ENCODE measurements at regions not wholly inside any gene's neighbourhood (a gene's known extent, or its start where the extent isn't known, plus 50 kb on each side); places are given as distances from the start of the nearest gene placed in this dataset.

- no peaks in the 10 kb centered on the region for H3K9me3 ChIP-seq (ENCODE audit: control insufficient read depth in 5 of 5, low read length in 5 of 5)
- H3K27ac ChIP-seq (ENCODE audit: low read depth, low read length), result no peak overlapping the region
- H3K27me3 ChIP-seq (ENCODE audit: control insufficient read depth in 5 of 5, insufficient read depth in 4 of 5, low read length in 5 of 5), result no peaks in the 10 kb centered on the region
- H3K36me3 ChIP-seq (ENCODE audit: control insufficient read depth in 5 of 5, insufficient read depth in 5 of 5, low read length in 5 of 5), result no peaks in the 10 kb centered on the region
- no peak overlapping the region for H3K9ac ChIP-seq (ENCODE audit: low read length in 5 of 5)
- H3K4me3 ChIP-seq (ENCODE audit: low read depth in 1 of 5, low read length in 5 of 5), result no peak overlapping the region
- peaks cover 0 to 2% (median 0%) of the 10 kb centered on the region in 5 donors for H3K4me1 ChIP-seq (ENCODE audit: control insufficient read depth in 5 of 5, insufficient read depth in 5 of 5, low read length in 5 of 5)
Measured at GRCh38 chr2:16746833-16747232, 81.2 kb upstream of the CYRIA start.

- peaks cover 0 to 7% (median 0%) of the 10 kb centered on the region in 5 donors for H3K4me1 ChIP-seq (ENCODE audit: control insufficient read depth in 5 of 5, insufficient read depth in 5 of 5, low read length in 5 of 5)
- H3K9ac ChIP-seq (ENCODE audit: low read length in 5 of 5), result no peak overlapping the region
- no peaks in the 10 kb centered on the region for H3K9me3 ChIP-seq (ENCODE audit: control insufficient read depth in 5 of 5, low read length in 5 of 5)
- H3K27me3 ChIP-seq (ENCODE audit: control insufficient read depth in 5 of 5, insufficient read depth in 4 of 5, low read length in 5 of 5), result no peaks in the 10 kb centered on the region
- H3K27ac ChIP-seq (ENCODE audit: low read depth, low read length), result no peak overlapping the region
- no peak overlapping the region for H3K4me3 ChIP-seq (ENCODE audit: low read depth in 1 of 5, low read length in 5 of 5)
- no peaks in the 10 kb centered on the region for H3K36me3 ChIP-seq (ENCODE audit: control insufficient read depth in 5 of 5, insufficient read depth in 5 of 5, low read length in 5 of 5)
Measured at GRCh38 chr2:16746329-16746728, 80.7 kb upstream of the CYRIA start.

- Histone ChIP-seq H3K4me1 (ENCODE audit: control insufficient read depth in 5 of 5, insufficient read depth in 5 of 5, low read length in 5 of 5) (peaks cover 0 to 10% (median 0%) of the 10 kb centered on the region in 5 donors), H3K27ac (ENCODE audit: low read depth, low read length) (no peak overlapping the region), H3K9ac (ENCODE audit: low read length in 5 of 5) (no peak overlapping the region), H3K27me3 (ENCODE audit: control insufficient read depth in 5 of 5, insufficient read depth in 4 of 5, low read length in 5 of 5) (no peaks in the 10 kb centered on the region), H3K9me3 (ENCODE audit: control insufficient read depth in 5 of 5, low read length in 5 of 5) (no peaks in the 10 kb centered on the region), H3K36me3 (ENCODE audit: control insufficient read depth in 5 of 5, insufficient read depth in 5 of 5, low read length in 5 of 5) (no peaks in the 10 kb centered on the region), H3K4me3 (ENCODE audit: low read depth in 1 of 5, low read length in 5 of 5) (no peak overlapping the region)
Measured at GRCh38 chr2:16745466-16745865, 79.8 kb upstream of the CYRIA start.

GRCh38 chr2:16744521-16744920 is 78.9 kb upstream of the CYRIA start:
- Histone ChIP-seq H3K27me3 (ENCODE audit: control insufficient read depth in 5 of 5, insufficient read depth in 4 of 5, low read length in 5 of 5) (no peaks in the 10 kb centered on the region), H3K27ac (ENCODE audit: low read depth, low read length) (no peak overlapping the region), H3K4me1 (ENCODE audit: control insufficient read depth in 5 of 5, insufficient read depth in 5 of 5, low read length in 5 of 5) (peaks cover 0 to 20% (median 8%) of the 10 kb centered on the region in 5 donors), H3K4me3 (ENCODE audit: low read depth in 1 of 5, low read length in 5 of 5) (no peak overlapping the region), H3K9ac (ENCODE audit: low read length in 5 of 5) (no peak overlapping the region), H3K9me3 (ENCODE audit: control insufficient read depth in 5 of 5, low read length in 5 of 5) (no peaks in the 10 kb centered on the region), H3K36me3 (ENCODE audit: control insufficient read depth in 5 of 5, insufficient read depth in 5 of 5, low read length in 5 of 5) (no peaks in the 10 kb centered on the region)

GRCh38 chr2:16742026-16742425 is 76.4 kb upstream of the CYRIA start:
- Histone ChIP-seq H3K4me3 (ENCODE audit: low read depth in 1 of 5, low read length in 5 of 5) (no peak overlapping the region), H3K9ac (ENCODE audit: low read length in 5 of 5) (no peak overlapping the region), H3K36me3 (ENCODE audit: control insufficient read depth in 5 of 5, insufficient read depth in 5 of 5, low read length in 5 of 5) (no peaks in the 10 kb centered on the region), H3K27ac (ENCODE audit: low read depth, low read length) (no peak overlapping the region), H3K4me1 (ENCODE audit: control insufficient read depth in 5 of 5, insufficient read depth in 5 of 5, low read length in 5 of 5) (peaks cover 0 to 27% (median 14%) of the 10 kb centered on the region in 5 donors), H3K9me3 (ENCODE audit: control insufficient read depth in 5 of 5, low read length in 5 of 5) (no peaks in the 10 kb centered on the region), H3K27me3 (ENCODE audit: control insufficient read depth in 5 of 5, insufficient read depth in 4 of 5, low read length in 5 of 5) (no peaks in the 10 kb centered on the region)

GRCh38 chr2:16741498-16741897 is 75.9 kb upstream of the CYRIA start:
- Histone ChIP-seq H3K9me3 (ENCODE audit: control insufficient read depth in 5 of 5, low read length in 5 of 5) (no peaks in the 10 kb centered on the region), H3K4me1 (ENCODE audit: control insufficient read depth in 5 of 5, insufficient read depth in 5 of 5, low read length in 5 of 5) (peaks cover 0 to 27% (median 14%) of the 10 kb centered on the region in 5 donors), H3K27me3 (ENCODE audit: control insufficient read depth in 5 of 5, insufficient read depth in 4 of 5, low read length in 5 of 5) (no peaks in the 10 kb centered on the region), H3K4me3 (ENCODE audit: low read depth in 1 of 5, low read length in 5 of 5) (no peak overlapping the region), H3K27ac (ENCODE audit: low read depth, low read length) (no peak overlapping the region), H3K36me3 (ENCODE audit: control insufficient read depth in 5 of 5, insufficient read depth in 5 of 5, low read length in 5 of 5) (no peaks in the 10 kb centered on the region), H3K9ac (ENCODE audit: low read length in 5 of 5) (no peak overlapping the region)

GRCh38 chr2:16739778-16740581 is 74.3 kb upstream of the CYRIA start:
- Histone ChIP-seq H3K9ac (ENCODE audit: low read length in 5 of 5) (no peak overlapping the region), H3K27ac (ENCODE audit: low read depth, low read length) (no peak overlapping the region), H3K36me3 (ENCODE audit: control insufficient read depth in 5 of 5, insufficient read depth in 5 of 5, low read length in 5 of 5) (no peaks in the 10 kb centered on the region), H3K4me1 (ENCODE audit: control insufficient read depth in 5 of 5, insufficient read depth in 5 of 5, low read length in 5 of 5) (peaks cover 0 to 27% (median 14%) of the 10 kb centered on the region in 5 donors), H3K27me3 (ENCODE audit: control insufficient read depth in 5 of 5, insufficient read depth in 4 of 5, low read length in 5 of 5) (no peaks in the 10 kb centered on the region), H3K4me3 (ENCODE audit: low read depth in 1 of 5, low read length in 5 of 5) (no peak overlapping the region), H3K9me3 (ENCODE audit: control insufficient read depth in 5 of 5, low read length in 5 of 5) (no peaks in the 10 kb centered on the region)

- no peak overlapping the region for H3K9ac ChIP-seq (ENCODE audit: low read length in 5 of 5)
- no peak overlapping the region for H3K4me3 ChIP-seq (ENCODE audit: low read depth in 1 of 5, low read length in 5 of 5)
- peaks cover 0 to 27% (median 14%) of the 10 kb centered on the region in 5 donors for H3K4me1 ChIP-seq (ENCODE audit: control insufficient read depth in 5 of 5, insufficient read depth in 5 of 5, low read length in 5 of 5)
- peak overlapping the region; percentile 15 for H3K27ac ChIP-seq (ENCODE audit: low read depth, low read length)
- H3K9me3 ChIP-seq (ENCODE audit: control insufficient read depth in 5 of 5, low read length in 5 of 5), result no peaks in the 10 kb centered on the region
- H3K36me3 ChIP-seq (ENCODE audit: control insufficient read depth in 5 of 5, insufficient read depth in 5 of 5, low read length in 5 of 5), result no peaks in the 10 kb centered on the region
- H3K27me3 ChIP-seq (ENCODE audit: control insufficient read depth in 5 of 5, insufficient read depth in 4 of 5, low read length in 5 of 5), result no peaks in the 10 kb centered on the region
Measured at GRCh38 chr2:16738361-16739225, 73.0 kb upstream of the CYRIA start.

GRCh38 chr2:16737812-16738211 is 72.2 kb upstream of the CYRIA start:
- Histone ChIP-seq H3K9me3 (ENCODE audit: control insufficient read depth in 5 of 5, low read length in 5 of 5) (no peaks in the 10 kb centered on the region), H3K4me3 (ENCODE audit: low read depth in 1 of 5, low read length in 5 of 5) (no peak overlapping the region), H3K27ac (ENCODE audit: low read depth, low read length) (no peak overlapping the region), H3K4me1 (ENCODE audit: control insufficient read depth in 5 of 5, insufficient read depth in 5 of 5, low read length in 5 of 5) (peaks cover 0 to 27% (median 14%) of the 10 kb centered on the region in 5 donors), H3K36me3 (ENCODE audit: control insufficient read depth in 5 of 5, insufficient read depth in 5 of 5, low read length in 5 of 5) (no peaks in the 10 kb centered on the region), H3K9ac (ENCODE audit: low read length in 5 of 5) (no peak overlapping the region), H3K27me3 (ENCODE audit: control insufficient read depth in 5 of 5, insufficient read depth in 4 of 5, low read length in 5 of 5) (no peaks in the 10 kb centered on the region)

- Histone ChIP-seq H3K36me3 (ENCODE audit: control insufficient read depth in 5 of 5, insufficient read depth in 5 of 5, low read length in 5 of 5) (no peaks in the 10 kb centered on the region), H3K27ac (ENCODE audit: low read depth, low read length) (no peak overlapping the region), H3K9me3 (ENCODE audit: control insufficient read depth in 5 of 5, low read length in 5 of 5) (no peaks in the 10 kb centered on the region), H3K9ac (ENCODE audit: low read length in 5 of 5) (no peak overlapping the region), H3K27me3 (ENCODE audit: control insufficient read depth in 5 of 5, insufficient read depth in 4 of 5, low read length in 5 of 5) (no peaks in the 10 kb centered on the region), H3K4me3 (ENCODE audit: low read depth in 1 of 5, low read length in 5 of 5) (no peak overlapping the region), H3K4me1 (ENCODE audit: control insufficient read depth in 5 of 5, insufficient read depth in 5 of 5, low read length in 5 of 5) (peaks cover 0 to 23% (median 14%) of the 10 kb centered on the region in 5 donors)
Measured at GRCh38 chr2:16736633-16737032, 71.0 kb upstream of the CYRIA start.

All from subcutaneous abdominal adipose tissue (tissue), 5 donors.